Fibroblast of pulmonary artery (primary cell): ENCODE measurements at regions not wholly inside any gene's neighbourhood (a gene's known extent, or its start where the extent isn't known, plus 50 kb on each side); places are given as distances from the start of the nearest gene placed in this dataset.
"Not testable (repeated sequence)": the region's sequence is repeated elsewhere in the genome, so short reads cannot be mapped to it uniquely, and the experiment has no call there.

Experiments
- DNase-seq: peaks from one replicate; pipeline ENCODE4 v3.0.0-alpha.2; 2010; ENCODE audit warnings: low read depth
- H3K4me3 ChIP-seq: replicated peaks from 2 replicates; pipeline ENCODE4 v1.5.1; 2011; ENCODE audit warnings: low read depth, mild to moderate bottlenecking, control low read depth, low read length, moderate library complexity
- TF ChIP-seq, protein P1 (sequence below): IDR thresholded peaks from 2 replicates; pipeline ENCODE4 v1.5.1; 2011; ENCODE audit warnings: mild to moderate bottlenecking, control low read depth, low read length, inconsistent platforms; ENCODE audit errors: missing control alignments

DNA sequence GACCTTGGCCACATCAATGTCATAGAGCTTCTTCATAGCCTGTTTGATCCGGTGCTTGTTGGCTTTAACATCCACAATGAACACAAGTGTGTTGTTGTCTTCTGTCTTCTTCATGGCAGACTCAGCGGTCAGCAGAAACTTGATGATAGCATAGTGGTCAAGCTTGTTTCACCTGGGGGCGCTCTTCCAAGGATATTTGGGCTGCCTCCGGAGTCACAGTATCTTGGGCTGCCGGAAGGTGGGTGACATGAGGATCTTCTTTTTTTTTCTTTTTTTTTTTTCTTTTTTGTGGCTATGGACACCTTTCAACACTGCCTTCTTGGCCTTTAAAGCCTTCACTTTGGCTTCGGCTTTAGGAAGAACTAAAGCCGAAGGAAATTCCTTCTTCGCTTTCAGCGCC is 244.6 kb downstream of the GJA1 start:
- peak; percentile 21 for DNase-seq
- TF ChIP-seq, protein P1, sequence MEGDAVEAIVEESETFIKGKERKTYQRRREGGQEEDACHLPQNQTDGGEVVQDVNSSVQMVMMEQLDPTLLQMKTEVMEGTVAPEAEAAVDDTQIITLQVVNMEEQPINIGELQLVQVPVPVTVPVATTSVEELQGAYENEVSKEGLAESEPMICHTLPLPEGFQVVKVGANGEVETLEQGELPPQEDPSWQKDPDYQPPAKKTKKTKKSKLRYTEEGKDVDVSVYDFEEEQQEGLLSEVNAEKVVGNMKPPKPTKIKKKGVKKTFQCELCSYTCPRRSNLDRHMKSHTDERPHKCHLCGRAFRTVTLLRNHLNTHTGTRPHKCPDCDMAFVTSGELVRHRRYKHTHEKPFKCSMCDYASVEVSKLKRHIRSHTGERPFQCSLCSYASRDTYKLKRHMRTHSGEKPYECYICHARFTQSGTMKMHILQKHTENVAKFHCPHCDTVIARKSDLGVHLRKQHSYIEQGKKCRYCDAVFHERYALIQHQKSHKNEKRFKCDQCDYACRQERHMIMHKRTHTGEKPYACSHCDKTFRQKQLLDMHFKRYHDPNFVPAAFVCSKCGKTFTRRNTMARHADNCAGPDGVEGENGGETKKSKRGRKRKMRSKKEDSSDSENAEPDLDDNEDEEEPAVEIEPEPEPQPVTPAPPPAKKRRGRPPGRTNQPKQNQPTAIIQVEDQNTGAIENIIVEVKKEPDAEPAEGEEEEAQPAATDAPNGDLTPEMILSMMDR = no peak
- H3K4me3 ChIP-seq = no peak overlapping the region

DNA sequence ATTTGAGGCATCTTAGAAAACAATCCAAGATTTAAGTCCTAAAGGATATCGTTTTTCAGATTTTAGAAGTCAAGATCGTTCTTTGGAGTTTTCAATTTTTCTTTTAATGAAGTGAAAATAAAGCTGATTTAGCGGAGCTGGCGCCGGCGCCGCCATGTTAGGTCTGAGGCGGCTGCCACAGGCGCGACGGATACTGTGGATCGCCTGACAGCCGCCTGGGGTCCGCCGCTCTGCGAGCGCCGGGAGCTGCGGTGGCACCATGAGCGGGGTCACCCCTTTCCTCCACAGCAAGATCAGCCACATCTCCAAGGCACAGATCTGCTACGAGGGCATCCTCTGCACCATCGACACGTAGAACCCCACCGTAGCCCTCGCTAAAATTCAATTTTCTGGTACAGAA is 247.2 kb downstream of the GJA1 start:
- no peak for DNase-seq
- TF ChIP-seq, protein P1 = no peak
- no peak overlapping the region for H3K4me3 ChIP-seq

DNA sequence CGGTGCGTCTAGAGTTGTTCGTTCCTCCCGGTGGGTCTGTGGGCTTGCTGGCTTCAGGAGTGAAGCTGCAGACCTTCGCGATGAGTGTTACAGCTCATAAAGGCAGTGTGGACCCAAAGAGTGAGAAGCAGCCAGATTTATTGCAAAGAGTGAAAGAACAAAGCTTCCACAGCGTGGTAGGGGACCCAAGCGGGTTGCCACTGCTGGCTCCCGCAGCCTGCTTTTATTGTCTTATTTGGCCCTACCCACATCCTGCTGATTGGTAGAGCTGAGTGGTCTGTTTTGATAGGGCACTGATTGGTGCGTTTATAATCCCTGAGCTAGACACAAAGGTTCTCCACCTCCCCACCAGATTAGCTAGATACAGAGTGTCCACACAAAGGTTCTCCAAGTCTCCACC is 250.4 kb downstream of the GJA1 start:
- H3K4me3 ChIP-seq, DNase-seq: not testable (repeated sequence)

DNA sequence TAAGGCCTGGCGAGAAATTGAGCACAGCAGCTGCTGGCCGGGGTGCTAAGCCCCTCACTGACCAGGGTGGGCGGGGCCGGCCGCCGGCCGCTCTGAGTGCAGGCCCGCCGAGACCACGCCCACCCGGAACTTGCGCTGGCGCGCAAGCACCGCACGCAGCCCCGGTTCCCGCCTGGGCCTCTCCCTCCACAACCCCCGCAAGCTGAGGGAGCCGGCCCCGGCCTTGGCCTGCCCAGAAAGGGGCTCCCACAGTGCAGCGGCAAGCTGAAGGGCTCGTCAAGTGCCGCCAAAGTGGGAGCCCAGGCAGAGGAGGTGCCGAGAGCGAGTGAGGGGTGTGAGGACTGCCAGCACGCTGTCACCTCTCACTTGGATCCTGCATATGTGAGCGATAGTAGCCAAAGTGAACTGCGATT is 251.2 kb downstream of the GJA1 start:
- H3K4me3 ChIP-seq = no peak overlapping the region
- TF ChIP-seq, protein P1 = no peak
- no peak for DNase-seq

DNA sequence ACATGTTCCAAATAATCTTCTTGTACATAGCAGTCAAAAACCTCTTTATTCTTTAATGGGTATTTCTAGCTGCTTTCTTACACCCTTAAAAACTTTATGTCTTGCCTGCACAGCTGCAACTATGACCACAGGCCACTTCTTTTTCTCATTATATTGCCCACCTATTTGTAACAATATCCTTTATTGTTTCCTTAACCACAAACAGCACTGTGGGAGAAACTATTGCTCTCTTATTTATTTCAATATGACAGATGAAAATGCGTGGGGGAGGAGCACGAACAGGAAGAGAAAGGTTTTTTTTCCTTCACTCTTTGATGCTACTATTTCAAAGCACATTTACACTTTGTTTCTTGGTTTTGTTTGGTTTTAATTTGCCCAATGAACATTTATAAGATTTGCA is 253.5 kb downstream of the GJA1 start:
- TF ChIP-seq, protein P1 = no peak
- no peak for DNase-seq
- H3K4me3 ChIP-seq = no peak overlapping the region

DNA sequence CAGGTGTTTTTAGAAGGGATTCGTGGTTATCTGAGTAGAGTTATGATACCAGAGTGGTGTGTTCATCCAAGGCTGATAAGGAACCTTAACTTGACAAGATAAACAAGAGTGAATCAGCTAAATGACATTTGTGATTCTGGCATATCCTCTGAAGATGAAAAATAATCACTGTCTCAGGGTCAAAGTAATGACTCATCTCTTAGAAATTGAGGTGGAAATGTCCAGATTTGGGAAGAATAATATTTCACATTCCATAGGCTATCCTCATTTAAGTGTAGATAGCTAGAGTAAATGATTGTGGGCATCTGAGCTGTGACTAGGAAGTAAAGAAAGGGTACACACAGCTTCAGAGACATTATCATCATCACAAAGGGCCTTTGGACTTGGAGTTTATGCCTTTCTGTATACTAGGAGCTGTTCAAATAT is 255.7 kb downstream of the GJA1 start:
- TF ChIP-seq, protein P1 = no peak
- no peak overlapping the region for H3K4me3 ChIP-seq
- peak; percentile 36 for DNase-seq

DNA sequence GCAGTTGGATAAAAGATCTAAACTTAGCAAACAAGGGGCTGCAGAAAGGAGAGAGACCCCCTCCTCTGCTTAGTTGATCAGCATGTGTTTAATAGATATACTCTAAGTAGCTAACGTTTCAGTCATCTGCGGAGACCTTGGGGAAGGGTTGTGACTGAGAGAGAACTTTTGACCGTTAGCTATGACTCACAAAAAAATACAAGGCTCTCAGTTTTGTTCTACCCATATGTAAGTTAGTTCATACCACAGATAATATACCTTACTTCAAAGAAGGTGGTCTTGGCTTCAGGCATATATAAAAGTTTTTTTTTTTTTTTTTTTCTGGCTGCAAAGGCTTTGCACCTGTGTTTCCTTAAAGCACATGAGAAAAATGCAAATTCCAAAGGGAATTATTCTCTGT is 258.9 kb downstream of the GJA1 start:
- TF ChIP-seq, protein P1 = no peak
- DNase-seq = peak; percentile 31

More for the DNA sequence above, 258.9 kb downstream of the GJA1 start:
- no peak overlapping the region for H3K4me3 ChIP-seq
